H1 (cell line): ENCODE measurements at regions not wholly inside any gene's neighbourhood (a gene's known extent, or its start where the extent isn't known, plus 50 kb on each side); places are given as distances from the start of the nearest gene placed in this dataset.
A peak's percentile ranks its signal among the peaks of the same experiment; 100 is the strongest.

Source experiments
- CTCF ChIA-PET: fragments of 300-600 bp; sonication (Branson Sonifier 250); formaldehyde crosslinking; loops from one replicate; lab custom pipeline; 2021; ENCODE audit not compliant: partially characterized antibody; lab: Charles Lee
- POLR2A ChIA-PET: fragments of 300-600 bp; sonication (Branson Sonifier 250); formaldehyde crosslinking; loops from one replicate; lab custom pipeline; 2021; ENCODE audit warnings: inconsistent platforms; ENCODE audit not compliant: partially characterized antibody; lab: Charles Lee
- DNase-seq, 2 experiments: peaks; one replicate each; pipeline versions ENCODE4 v3.0.0 to v3.0.0-alpha.2; 2010 to 2022; ENCODE audit warnings: low spot score in 2 of 2, low read depth in 1 of 2, mixed read lengths in 1 of 2
- FAIRE-seq: peaks from 2 replicates; lab custom pipeline; 2011; peaks lifted over from hg19 to GRCh38; lab: Jason Lieb, UNC
- H2AFZ ChIP-seq: 2 replicates; pipeline ENCODE4 v1.8.1; 2012; ENCODE audit warnings: low read length, inconsistent platforms
- H2AK5ac ChIP-seq: 2 replicates; pipeline ENCODE4 v1.6.1; 2013; ENCODE audit warnings: low read depth, low read length
- H2BK120ac ChIP-seq: replicated peaks from 2 replicates; pipeline ENCODE3; 2013; ENCODE audit warnings: low read depth, low read length, inconsistent platforms
- H2BK12ac ChIP-seq: 2 replicates; pipeline ENCODE4 v1.6.1; 2013; ENCODE audit warnings: low read depth, low read length
- H2BK15ac ChIP-seq: 2 replicates; pipeline ENCODE4 v1.6.1; 2013; ENCODE audit warnings: low read length
- H2BK20ac ChIP-seq: 2 replicates; pipeline ENCODE4 v1.6.1; 2013; ENCODE audit warnings: low read length
- H2BK5ac ChIP-seq: 2 replicates; pipeline ENCODE4 v1.6.1; 2013; ENCODE audit warnings: low read depth, low read length
- H3K14ac ChIP-seq: 2 replicates; pipeline ENCODE4 v1.6.1; 2013; ENCODE audit warnings: inconsistent platforms; ENCODE audit not compliant: insufficient read length
- H3K18ac ChIP-seq: 2 replicates; pipeline ENCODE4 v1.6.1; 2013; ENCODE audit warnings: low read length; ENCODE audit errors: extremely low read depth
- H3K23ac ChIP-seq: 2 replicates; pipeline ENCODE4 v1.6.1; 2013; ENCODE audit warnings: inconsistent platforms; ENCODE audit not compliant: insufficient read length
- H3K23me2 ChIP-seq: 2 replicates; pipeline ENCODE4 v1.6.1; 2013; ENCODE audit warnings: low read depth, low read length
- H3K27ac ChIP-seq: 2 replicates; pipeline ENCODE4 v1.6.1; 2011; ENCODE audit warnings: low read depth, low read length, inconsistent platforms
- H3K27me3 ChIP-seq, 4 experiments: replicated peaks in 1 of 4; 1 replicate in 1 of 4; 2 replicates in 3 of 4; pipeline versions ENCODE4 v1.6.1 to v1.8.1; 2011 to 2013; ENCODE audit warnings: low read length in 3 of 4, mild to moderate bottlenecking in 3 of 4, inconsistent platforms in 2 of 4, mixed read lengths in 2 of 4, moderate library complexity in 1 of 4; ENCODE audit not compliant: control insufficient read depth in 3 of 4, insufficient read depth in 3 of 4; ENCODE audit errors: extremely low read depth in 1 of 4
- H3K36me3 ChIP-seq, 4 experiments: 2 replicates each; pipeline versions ENCODE4 v1.6.1 to v1.8.1; 2011 to 2013; ENCODE audit warnings: mild to moderate bottlenecking in 4 of 4, low read length in 3 of 4, moderate library complexity in 2 of 4, control low read depth in 1 of 4, inconsistent platforms in 1 of 4; ENCODE audit not compliant: insufficient read depth in 4 of 4, control insufficient read depth in 2 of 4
- H3K4ac ChIP-seq: replicated peaks from 2 replicates; pipeline ENCODE3; 2013; ENCODE audit warnings: low read length, low read depth, mixed read lengths, inconsistent platforms; ENCODE audit not compliant: insufficient read length
- H3K4me1 ChIP-seq, 4 experiments: replicated peaks in 1 of 4; 1 replicate in 1 of 4; 2 replicates in 3 of 4; pipeline versions ENCODE4 v1.6.1 to v1.8.1; 2011 to 2013; ENCODE audit warnings: low read length in 3 of 4, inconsistent platforms in 2 of 4, mixed read lengths in 1 of 4; ENCODE audit not compliant: insufficient read depth in 4 of 4, control insufficient read depth in 3 of 4
- H3K4me2 ChIP-seq, 2 experiments: 2 replicates each; pipeline versions ENCODE4 v1.6.1 to v1.8.1; 2011 to 2013; ENCODE audit warnings: low read depth in 2 of 2, low read length in 2 of 2, control low read depth in 1 of 2, inconsistent platforms in 1 of 2, mild to moderate bottlenecking in 1 of 2; ENCODE audit not compliant: insufficient read depth in 1 of 2
- H3K4me3 ChIP-seq, 4 experiments: fragments of 200-600, 300-600 bp in 1 of 4; sonication (generic), shearing (Covaris generic), sonication (Bioruptor Twin) in 1 of 4; 2 replicates each; pipeline versions ENCODE4 v1.5.1 to v1.8.1; 2011 to 2016; ENCODE audit warnings: low read length in 4 of 4, low read depth in 3 of 4, control low read depth in 2 of 4, inconsistent platforms in 2 of 4, mild to moderate bottlenecking in 2 of 4, mixed read lengths in 1 of 4, moderate library complexity in 1 of 4; ENCODE audit not compliant: insufficient read depth in 2 of 4; ENCODE audit errors: extremely low read depth in 1 of 4
- H3K56ac ChIP-seq: replicated peaks from 2 replicates; pipeline ENCODE3; 2013; ENCODE audit warnings: low read depth, mild to moderate bottlenecking, mixed read lengths, low read length, inconsistent platforms; ENCODE audit not compliant: insufficient read length
- H3K79me1 ChIP-seq: 2 replicates; pipeline ENCODE4 v1.6.1; 2013; ENCODE audit warnings: low read depth, low read length, control low read depth
- H3K79me2 ChIP-seq, 2 experiments: 2 replicates each; pipeline versions ENCODE4 v1.6.1 to v1.8.1; 2012 to 2013; ENCODE audit warnings: low read length in 2 of 2, mild to moderate bottlenecking in 2 of 2, inconsistent platforms in 1 of 2; ENCODE audit not compliant: insufficient read depth in 2 of 2, control insufficient read depth in 1 of 2
- H3K9ac ChIP-seq, 4 experiments: replicated peaks in 1 of 4; 1 replicate in 1 of 4; 2 replicates in 3 of 4; pipeline versions ENCODE4 v1.6.1 to v1.8.1; 2011 to 2013; ENCODE audit warnings: low read depth in 3 of 4, low read length in 3 of 4, control low read depth in 2 of 4, mild to moderate bottlenecking in 2 of 4, moderate library complexity in 2 of 4, inconsistent platforms in 1 of 4; ENCODE audit errors: extremely low read depth in 1 of 4
- H3K9me3 ChIP-seq, 2 experiments: 2 replicates each; pipeline versions ENCODE4 v1.6.1 to v1.8.1; 2012 to 2013; ENCODE audit warnings: mild to moderate bottlenecking in 2 of 2, moderate library complexity in 2 of 2, control low read depth in 1 of 2, inconsistent platforms in 1 of 2, low read depth in 1 of 2, low read length in 1 of 2, mixed read lengths in 1 of 2; ENCODE audit not compliant: insufficient read depth in 2 of 2
- H4K20me1 ChIP-seq, 2 experiments: replicated peaks in 1 of 2; 2 replicates each; pipeline versions ENCODE3 to v1.8.1; 2011 to 2013; ENCODE audit warnings: inconsistent platforms in 2 of 2, low read length in 2 of 2, mild to moderate bottlenecking in 1 of 2; ENCODE audit not compliant: insufficient read depth in 2 of 2, control insufficient read depth in 1 of 2
- H4K5ac ChIP-seq: 2 replicates; pipeline ENCODE4 v1.6.1; 2013; ENCODE audit warnings: low read length, low read depth, mixed read lengths, inconsistent platforms; ENCODE audit not compliant: insufficient read length
- H4K8ac ChIP-seq: 2 replicates; pipeline ENCODE4 v1.8.0; 2013; ENCODE audit warnings: mild to moderate bottlenecking, moderate library complexity, low read length, inconsistent platforms; ENCODE audit not compliant: insufficient read depth; ENCODE audit errors: extremely low read depth
- H4K91ac ChIP-seq: replicated peaks from 2 replicates; pipeline ENCODE3; 2013; ENCODE audit warnings: low read length, mixed read lengths, inconsistent platforms; ENCODE audit not compliant: insufficient read length
- BACH1 ChIP-seq: IDR thresholded peaks from 2 replicates; pipeline ENCODE4 v1.6.1; 2012; ENCODE audit warnings: low read length, improper control_type of control experiment
- BCL11A ChIP-seq, 2 experiments: IDR thresholded peaks; one replicate each; pipeline ENCODE4 v1.6.1; 2011; ENCODE audit warnings: low read depth in 2 of 2, low read length in 2 of 2, mild to moderate bottlenecking in 2 of 2
- CBX5 ChIP-seq: fragments of 300-800, 300-1000 bp; sonication (generic); IDR thresholded peaks from 2 replicates; pipeline ENCODE4 v1.7.1; 2016; ENCODE audit warnings: antibody characterized with exemption, low read length, low read depth
- MAFK ChIP-seq: IDR thresholded peaks from 2 replicates; pipeline ENCODE4 v1.6.1; 2012; ENCODE audit warnings: low read depth, mild to moderate bottlenecking, improper control_type of control experiment, low read length
- NANOG ChIP-seq: IDR thresholded peaks from 2 replicates; pipeline ENCODE4 v1.6.1; 2011; ENCODE audit warnings: low read length, low read depth, mild to moderate bottlenecking, inconsistent platforms; ENCODE audit not compliant: insufficient read depth, poor library complexity, severe bottlenecking
- POLR2A ChIP-seq, 2 experiments: IDR thresholded peaks; 1 replicate in 1 of 2; 2 replicates in 1 of 2; pipeline ENCODE4 v1.6.1; 2011; ENCODE audit warnings: low read depth in 2 of 2, low read length in 2 of 2, mild to moderate bottlenecking in 2 of 2; ENCODE audit errors: control extremely low read depth in 1 of 2
- POLR2AphosphoS5 ChIP-seq: IDR thresholded peaks from 2 replicates; pipeline ENCODE4 v1.6.1; 2011; ENCODE audit warnings: low read depth, low read length
- SIN3A ChIP-seq, 2 experiments: IDR thresholded peaks in 1 of 2; conservative IDR thresholded peaks in 1 of 2; 2 replicates each; pipeline ENCODE4 v1.6.1; 2011 to 2012; ENCODE audit warnings: low read length in 2 of 2, improper control_type of control experiment in 1 of 2, low read depth in 1 of 2, mild to moderate bottlenecking in 1 of 2
- SIRT6 ChIP-seq: IDR thresholded peaks from one replicate; pipeline ENCODE4 v1.7.1; 2012; ENCODE audit warnings: low read length, inconsistent platforms
- TBP ChIP-seq: IDR thresholded peaks from 2 replicates; pipeline ENCODE4 v1.6.1; 2011; ENCODE audit warnings: low read depth, low read length, improper control_type of control experiment
- ZNF274 ChIP-seq: IDR thresholded peaks from 2 replicates; pipeline ENCODE4 v1.7.0; 2012; ENCODE audit warnings: low read length, borderline replicate concordance; ENCODE audit errors: extremely low read depth
- WGBS, 2 experiments: shearing (Covaris generic) in 1 of 2; methylation state at CpG; one replicate each; pipeline versions ENCODE4 v1.1.6 to v1.1.7; 2013 to 2015; ENCODE audit warnings: low lambda C conversion rate in 2 of 2, mixed read lengths in 2 of 2, inconsistent platforms in 1 of 2, low coverage in 1 of 2, missing lambda C conversion rate in 1 of 2; ENCODE audit not compliant: insufficient replicate concordance in 2 of 2, insufficient coverage in 1 of 2, insufficient read length in 1 of 2; ENCODE audit errors: extremely low coverage in 1 of 2, missing lambda C conversion rate in 1 of 2; 5-methylcytosine and 5-hydroxymethylcytosine counted together
- TF ChIP-seq, protein P1 (sequence below): IDR thresholded peaks from 2 replicates; pipeline ENCODE4 v1.6.1; 2011; ENCODE audit warnings: low read depth, mild to moderate bottlenecking, low read length; ENCODE audit not compliant: insufficient read depth

DNA sequence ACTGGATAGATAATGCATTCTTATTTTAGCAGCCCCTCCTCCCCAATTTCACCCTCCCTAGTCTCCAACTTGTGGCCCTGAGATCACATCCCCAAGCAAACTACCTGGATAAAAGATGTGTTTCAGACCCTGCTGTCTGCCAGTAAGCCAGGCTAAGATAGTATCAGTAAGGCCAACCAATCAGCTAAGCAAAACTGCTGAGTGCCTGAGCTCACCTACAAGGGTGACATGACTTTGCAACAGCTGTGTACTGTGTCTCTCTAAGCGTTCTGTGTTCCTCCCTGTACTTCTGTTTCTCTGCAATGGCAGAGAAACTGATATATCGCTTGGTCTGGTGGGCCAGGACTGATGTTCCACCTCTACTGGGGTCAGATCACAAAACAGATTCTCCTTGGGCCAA is 224.9 kb downstream of the BTG1 start:
- Histone ChIP-seq H3K23me2 (no peaks in the 10 kb centered on the region), H3K36me3 (no peaks in the 10 kb centered on the region), H4K8ac (no peak overlapping the region), H3K9ac (no peak overlapping the region), H2BK15ac (no peak overlapping the region), H3K4me2 (no peak overlapping the region), H4K5ac (no peak overlapping the region), H2BK5ac (no peak overlapping the region), H3K4me1 (no peaks in the 10 kb centered on the region; a peak in 1 of 7 replicates), H3K27ac (no peak overlapping the region), H3K9me3 (peaks cover 0 to 9% of the 10 kb centered on the region in 2 experiments; a peak in 1 of 4 replicates), H4K91ac (no peak overlapping the region), H3K4ac (no peak overlapping the region), H3K23ac (no peak overlapping the region), H2BK120ac (no peak overlapping the region), H2AFZ (0 out of 2 replicates have a peak overlapping the region, but pooled peaks have one; percentile 0), H4K20me1 (no peaks in the 10 kb centered on the region), H3K79me2 (no peaks in the 10 kb centered on the region), H2BK20ac (no peak overlapping the region), H2AK5ac (no peak overlapping the region), H3K14ac (no peak overlapping the region), H2BK12ac (no peak overlapping the region), H3K18ac (no peak overlapping the region), H3K27me3 (no peaks in the 10 kb centered on the region), H3K56ac (no peak overlapping the region), H3K4me3 (no peak overlapping the region), H3K79me1 (no peaks in the 10 kb centered on the region)
- no peak for FAIRE-seq
- ChIA-PET CTCF (no interaction called here), POLR2A (no interaction called here)
- no peak for DNase-seq
- no peak for TF ChIP-seq SIRT6
- TF ChIP-seq ZNF274 = no peak
- no peak for TF ChIP-seq POLR2AphosphoS5
- no peak for TF ChIP-seq CBX5
- no peak for TF ChIP-seq TBP
- no peak for TF ChIP-seq POLR2A (IDR thresholded peaks at IDR 0.05; ENCODE audit: control extremely low read depth in 1 of 2, low read depth in 2 of 2, low read length in 2 of 2)
- TF ChIP-seq BCL11A (IDR thresholded peaks at IDR 0.05; ENCODE audit: low read depth in 2 of 2, low read length in 2 of 2) = no peak
- TF ChIP-seq, protein P1, sequence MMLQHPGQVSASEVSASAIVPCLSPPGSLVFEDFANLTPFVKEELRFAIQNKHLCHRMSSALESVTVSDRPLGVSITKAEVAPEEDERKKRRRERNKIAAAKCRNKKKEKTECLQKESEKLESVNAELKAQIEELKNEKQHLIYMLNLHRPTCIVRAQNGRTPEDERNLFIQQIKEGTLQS = no peak
- TF ChIP-seq BACH1 = no peak
- TF ChIP-seq NANOG = no peak
- no peak for TF ChIP-seq SIN3A (conservative IDR thresholded peaks at IDR 0.05 in 1 of 2, IDR thresholded peaks at IDR 0.05 in 1 of 2; ENCODE audit: low read depth in 1 of 2, low read length in 2 of 2)
- TF ChIP-seq MAFK = no peak
- 93% methylated on average over 2 of the region's 2 CpGs; no CpG with 5 or more reads in 1 of the 2 experiments for WGBS, 2 experiments
